ENCODE measurements at regions not wholly inside any gene's neighbourhood (a gene's known extent, or its start where the extent isn't known, plus 50 kb on each side); places are given as distances from the start of the nearest gene placed in this dataset.

DNA sequence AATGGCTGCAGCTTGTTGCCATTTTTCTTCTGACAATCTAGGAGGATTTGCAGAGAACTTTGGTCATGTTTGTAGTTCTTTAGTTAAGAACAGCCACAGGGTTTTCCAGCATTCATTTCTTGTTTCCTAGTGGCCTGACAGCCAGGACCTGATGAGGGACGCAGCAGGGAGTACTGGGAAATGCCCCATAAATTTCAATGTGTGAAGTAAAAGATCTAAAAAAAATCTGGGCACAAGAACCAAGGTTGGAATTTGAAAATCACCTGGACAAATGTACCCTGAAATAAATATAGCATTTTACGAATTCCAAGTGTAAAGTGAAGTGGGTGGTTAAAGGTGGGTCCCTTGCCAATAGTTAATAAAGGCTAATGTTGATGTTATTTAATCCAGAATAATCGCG lies 195.0 kb downstream of the ZIC1 start:
- no peak for DNase-seq

DNA sequence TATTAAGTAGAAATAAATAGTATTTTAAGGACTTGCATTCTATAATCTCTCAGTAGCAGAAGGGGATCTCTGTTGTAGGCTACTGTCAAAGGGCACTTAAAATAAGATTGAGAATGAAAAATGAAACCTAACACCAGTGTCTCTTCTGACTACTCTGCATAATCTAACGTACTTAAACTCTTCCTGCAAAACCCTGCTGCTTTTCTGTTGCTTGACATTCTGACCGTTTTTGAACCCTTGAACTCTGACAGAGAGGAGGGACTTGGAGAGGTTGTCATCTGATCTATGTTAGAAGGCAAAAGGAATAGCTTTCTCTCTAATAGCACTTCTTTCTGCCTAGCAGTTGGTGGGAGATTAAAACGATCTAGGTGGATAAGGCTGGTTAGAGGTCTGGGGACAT lies 204.6 kb downstream of the ZIC1 start:
- DNase-seq: no peak

DNA sequence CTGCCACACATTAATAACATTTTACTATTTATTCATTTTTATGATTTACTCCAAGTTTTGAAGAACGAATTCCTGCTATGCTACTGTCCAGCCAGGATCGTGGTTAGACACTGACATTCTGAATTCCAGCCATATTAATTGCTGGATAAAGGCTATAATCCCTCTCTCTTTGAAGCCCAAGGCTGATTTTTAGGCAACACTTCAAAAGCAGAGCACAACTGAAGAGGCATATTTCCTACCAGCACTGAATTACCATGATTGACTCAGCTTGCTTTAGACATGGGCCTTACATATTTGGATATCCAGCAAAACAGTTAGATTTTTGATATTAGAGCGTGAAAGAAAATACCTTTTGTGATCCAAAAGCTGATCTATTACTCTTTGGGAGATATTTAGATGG lies 205.0 kb downstream of the ZIC1 start:
- no peak for DNase-seq

DNA sequence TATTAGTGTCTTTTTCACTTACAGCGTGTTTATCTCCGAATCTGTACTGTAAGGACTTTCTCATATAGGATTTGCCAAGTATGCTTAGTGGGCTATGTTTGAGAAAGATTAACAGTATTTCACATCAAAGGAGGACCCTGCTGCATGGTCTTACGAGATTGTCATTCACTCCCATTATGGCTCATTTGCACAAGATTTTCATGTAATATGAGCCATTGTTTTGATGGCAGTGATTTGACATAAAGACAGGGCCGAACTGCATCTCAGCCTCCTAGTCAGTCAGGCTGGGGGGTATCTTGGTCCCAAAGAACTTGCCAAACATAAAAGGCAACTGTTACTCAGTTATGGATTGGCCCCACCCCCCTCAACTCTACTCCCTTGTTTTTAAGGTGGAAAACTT lies 205.9 kb downstream of the ZIC1 start:
- no peak for DNase-seq

DNA sequence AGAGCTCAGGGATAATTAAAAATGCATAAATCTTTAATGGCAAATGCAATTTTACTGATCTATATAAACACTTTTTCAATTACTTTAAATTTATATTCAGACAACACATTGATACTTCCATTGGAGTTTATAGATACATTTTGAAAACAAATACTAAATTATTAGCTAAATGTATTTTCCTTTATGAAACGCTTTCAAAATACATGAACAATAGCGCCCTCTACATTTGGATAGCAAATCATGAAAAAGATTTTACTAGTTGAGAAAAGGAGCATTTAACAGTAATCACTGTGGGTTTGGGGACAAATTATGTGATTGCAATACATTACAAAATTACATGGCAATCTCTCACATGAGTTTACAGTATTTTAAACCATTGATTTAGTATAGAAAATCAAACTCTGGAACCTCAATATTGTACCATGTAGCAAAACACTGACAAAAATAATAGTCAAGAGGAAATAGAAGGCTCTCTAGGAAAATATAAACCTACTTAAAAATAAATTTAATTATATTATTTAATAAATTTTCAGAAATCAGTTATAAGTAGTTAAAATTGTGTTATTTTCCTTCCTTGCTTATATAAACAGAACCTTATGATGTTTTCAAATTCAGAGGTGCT lies 207.9 kb downstream of the ZIC1 start:
- DNase-seq: peak in 1 of 2 donors; percentile 48

DNA sequence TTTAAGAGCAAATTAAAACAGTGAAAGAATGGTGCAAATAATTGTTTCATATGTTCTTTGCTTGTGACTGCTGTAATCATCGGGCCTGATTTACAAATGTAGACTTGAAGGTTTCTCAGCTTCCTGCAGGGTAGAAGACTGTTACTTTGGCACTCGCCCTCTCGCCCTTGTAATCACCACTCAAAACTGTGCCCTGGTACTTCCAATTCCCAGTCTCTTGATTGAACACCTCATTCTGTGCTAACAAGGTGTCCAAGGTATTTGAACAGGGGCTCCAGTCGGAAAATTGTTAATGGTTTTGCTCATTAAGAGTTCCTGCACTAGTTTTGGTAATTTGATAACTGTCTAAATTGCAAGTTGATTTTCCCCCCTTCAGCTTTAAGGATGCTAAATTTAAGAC lies 209.5 kb downstream of the ZIC1 start:
- DNase-seq: no peak

DNA sequence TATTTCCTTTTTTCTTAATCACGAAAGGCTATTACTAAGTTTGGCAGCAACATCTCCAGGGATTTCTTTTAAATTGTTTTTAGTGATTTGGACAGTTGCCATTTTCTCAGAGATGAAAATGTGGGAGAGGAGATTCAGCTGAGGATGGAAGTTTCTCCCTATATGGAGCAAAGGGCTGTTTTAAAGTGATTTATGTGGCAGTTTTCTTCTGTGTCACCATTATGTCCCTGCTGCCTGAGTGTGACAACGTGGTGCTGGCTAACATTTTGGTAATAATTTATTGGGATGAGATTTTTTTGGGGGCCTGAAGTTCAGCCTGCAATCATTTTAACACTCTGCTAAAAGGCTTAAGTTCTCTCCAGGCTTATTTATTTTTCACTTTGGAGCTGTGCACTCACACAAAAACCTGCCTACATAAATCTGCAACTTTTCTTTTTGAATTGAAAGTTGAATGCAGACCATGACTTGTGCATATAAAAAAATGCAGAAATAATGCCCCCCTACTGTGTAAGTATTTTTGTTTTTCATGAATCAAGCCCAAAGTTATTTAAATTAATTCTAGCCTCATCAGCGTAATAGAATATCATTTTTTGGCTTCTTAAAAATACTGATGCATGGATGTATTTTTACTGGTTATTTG lies 210.9 kb downstream of the ZIC1 start:
- no peak for DNase-seq

DNA sequence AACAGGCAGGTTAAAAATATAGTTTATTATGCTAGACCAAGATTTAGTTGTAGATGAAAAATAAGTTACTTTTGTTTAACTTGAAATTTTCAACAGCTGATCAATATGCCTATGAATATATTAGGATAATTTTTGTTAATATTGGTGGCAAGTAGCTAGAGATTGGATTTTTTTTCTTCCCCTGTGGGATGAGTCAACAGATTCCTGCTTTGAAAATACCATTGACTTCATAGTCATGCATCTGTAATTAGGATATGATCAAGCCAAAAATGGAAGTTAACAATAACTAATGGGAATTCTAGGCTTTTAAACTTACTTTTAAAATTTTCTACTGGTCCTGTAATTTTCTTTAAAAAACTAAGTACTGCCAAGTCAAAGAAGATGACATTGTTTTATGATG lies 211.7 kb downstream of the ZIC1 start:
- DNase-seq: no peak

DNA sequence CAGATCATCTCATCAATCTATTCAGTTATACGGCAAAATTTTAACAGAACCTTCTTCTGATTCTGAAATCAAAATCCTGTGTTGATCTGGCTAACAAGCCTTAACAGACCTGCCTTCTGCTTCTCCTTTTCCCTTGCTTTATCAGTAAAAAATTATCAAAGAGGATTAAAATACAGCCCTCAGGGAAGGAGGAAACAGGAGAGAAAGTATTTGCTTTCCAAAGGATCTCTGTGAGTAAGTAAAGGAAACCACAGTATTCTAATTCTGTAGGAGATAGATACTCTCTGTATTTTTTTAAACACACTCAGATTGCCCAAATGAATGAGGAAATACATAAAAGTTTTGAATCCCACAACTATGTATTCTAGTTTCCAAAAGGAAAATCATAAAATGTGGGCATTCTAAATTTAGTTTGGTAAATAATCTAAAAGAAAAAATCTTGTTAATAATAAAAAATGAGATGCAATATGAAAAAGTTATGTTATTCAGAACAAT lies 221.8 kb downstream of the ZIC1 start:
- no peak for DNase-seq

DNA sequence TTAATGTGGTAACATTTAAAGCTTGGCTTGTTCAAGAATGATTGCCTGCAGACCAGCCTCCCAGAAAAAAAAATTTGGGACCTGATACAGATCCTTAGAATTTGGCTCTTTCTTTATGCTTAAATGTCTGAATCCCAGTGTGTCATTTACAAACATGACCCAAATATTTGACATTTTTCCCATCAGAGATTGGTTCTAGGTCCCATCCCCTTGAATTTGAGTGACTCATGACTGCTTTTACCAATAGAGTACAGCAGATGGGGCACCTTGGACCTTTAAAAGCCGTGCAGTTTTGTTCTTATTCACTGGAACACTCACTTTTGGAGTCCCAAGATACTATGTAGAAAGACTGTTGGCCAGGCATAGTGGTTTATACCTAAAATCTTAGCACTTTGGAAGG lies 231.6 kb downstream of the ZIC1 start:
- DNase-seq: no peak

DNA sequence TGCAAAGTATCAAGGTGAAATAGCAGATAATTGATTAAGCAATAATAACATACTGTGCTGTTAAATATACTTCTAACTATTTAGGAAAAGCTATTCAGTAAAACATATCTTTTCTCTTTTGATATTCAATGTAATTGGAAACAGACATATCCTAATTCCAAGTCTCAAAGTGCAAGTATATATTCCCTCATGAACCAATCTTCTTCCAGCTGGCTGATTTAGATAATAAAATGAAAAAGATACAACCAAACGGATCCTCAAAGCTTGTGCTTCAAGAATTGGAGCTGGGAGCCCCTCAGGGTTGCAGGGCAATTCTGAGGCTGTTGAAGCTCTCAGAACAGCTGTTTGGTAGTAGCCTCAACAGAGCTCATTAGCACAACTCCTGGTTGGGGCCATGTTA lies 236.6 kb downstream of the ZIC1 start:
- no peak for DNase-seq

DNA sequence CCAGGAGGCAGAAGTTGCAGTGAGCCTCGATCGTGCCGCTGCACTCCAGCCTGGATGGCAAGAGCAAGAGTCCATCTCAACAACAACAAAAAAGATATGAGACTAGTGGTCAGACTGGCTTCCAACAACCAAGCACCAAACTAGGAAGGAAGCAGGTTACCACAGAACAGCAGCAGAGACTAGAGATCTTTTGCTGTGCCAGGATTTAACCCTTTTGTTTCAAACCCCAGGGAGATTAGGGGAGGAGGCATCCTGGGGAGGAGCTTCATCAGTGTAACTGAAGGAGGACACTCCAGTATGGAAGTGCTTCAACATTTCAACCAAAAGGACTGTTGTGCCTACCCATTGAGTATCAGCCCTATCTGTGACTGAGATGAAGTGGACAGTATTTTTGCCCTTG lies 240.3 kb downstream of the ZIC1 start:
- no peak for DNase-seq

DNA sequence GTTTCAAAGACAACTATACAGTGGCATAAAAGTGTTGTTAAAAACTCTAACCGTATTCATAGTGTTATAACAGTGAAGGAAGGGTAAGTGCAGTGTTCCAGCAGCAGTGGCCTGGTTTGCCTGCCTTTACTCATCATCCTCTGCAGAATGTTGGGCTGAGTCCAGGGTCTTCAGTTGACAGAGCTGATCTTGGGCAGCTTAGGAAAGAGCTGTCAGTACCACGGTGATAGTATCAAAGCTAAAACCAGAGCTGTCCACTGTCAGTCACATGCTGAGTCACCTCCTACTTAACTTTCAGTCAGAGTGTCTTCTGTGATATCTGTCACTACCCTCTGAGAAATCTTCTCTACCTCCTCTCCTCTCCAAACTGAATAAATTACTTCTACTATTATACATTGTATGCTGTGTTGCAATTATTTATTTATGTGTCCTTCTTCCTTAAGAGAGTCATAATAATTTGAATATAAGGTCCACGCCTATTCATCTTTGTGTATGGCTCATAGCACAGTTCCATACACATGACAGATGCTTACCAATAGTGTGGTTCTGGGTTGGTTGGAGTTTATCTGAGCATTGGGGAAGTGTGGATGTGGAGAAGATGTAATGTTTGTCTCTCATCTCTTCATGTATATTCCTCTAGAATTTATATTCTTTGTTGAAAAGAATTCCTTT lies 242.1 kb downstream of the ZIC1 start:
- DNase-seq: no peak

DNA sequence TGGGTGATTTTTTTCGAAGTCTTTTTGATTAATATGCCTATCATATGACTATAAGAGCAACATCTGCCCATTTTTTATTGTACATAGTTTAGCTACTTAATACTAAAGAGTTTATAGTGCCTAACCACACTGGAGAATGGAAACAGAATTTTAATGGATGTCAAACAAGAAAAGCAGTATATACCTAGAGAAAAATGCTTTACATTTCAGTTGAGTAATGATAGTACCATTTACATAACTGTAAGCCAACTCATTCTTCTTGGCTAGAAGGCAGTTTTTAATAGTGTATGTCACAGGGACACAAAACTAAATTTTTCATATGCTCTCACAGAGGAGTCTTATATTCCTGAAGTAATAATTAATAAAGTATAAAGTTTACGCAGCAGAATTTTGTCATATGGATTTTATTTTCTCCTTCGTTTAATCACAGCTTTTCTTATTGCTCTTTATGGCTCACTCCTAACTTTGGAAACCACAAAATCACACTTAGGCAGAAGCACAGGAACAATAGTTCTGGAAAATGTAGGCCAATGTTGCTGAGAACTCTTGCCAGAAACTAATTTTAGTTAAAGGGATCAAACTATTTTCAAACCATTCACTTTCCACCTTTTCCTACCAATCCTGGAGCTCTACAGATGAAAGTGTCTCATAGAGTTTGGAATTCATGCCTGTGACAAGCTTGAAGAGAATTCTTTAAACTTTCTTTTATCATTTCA lies 243.6 kb downstream of the ZIC1 start:
- DNase-seq: no peak

DNA sequence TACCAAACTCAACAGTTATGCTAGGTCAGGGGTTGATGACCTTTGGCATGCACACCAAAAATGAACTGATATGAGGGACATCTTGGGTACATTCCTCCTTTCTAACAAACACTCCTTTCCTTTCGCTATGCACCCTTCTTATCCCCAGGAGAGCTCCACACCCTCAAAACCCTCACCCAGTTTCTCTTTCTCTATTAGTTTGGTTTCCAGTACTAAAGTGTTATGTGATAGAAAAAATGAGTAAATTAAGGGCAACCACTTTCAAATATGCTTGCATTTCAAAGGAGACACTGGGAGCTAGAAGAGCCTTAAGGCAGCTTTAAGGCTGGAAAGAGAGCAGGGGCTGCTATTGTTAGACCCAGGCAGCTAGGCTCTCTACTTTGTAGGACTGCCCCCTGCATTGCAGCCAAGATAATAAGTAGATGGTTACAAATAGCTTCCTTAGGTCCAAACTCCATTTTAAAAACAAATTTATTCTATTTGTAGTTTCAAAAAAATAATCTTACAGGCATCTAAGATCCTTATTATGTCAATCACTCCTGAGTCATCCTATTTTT lies 244.3 kb downstream of the ZIC1 start:
- no peak for DNase-seq

DNA sequence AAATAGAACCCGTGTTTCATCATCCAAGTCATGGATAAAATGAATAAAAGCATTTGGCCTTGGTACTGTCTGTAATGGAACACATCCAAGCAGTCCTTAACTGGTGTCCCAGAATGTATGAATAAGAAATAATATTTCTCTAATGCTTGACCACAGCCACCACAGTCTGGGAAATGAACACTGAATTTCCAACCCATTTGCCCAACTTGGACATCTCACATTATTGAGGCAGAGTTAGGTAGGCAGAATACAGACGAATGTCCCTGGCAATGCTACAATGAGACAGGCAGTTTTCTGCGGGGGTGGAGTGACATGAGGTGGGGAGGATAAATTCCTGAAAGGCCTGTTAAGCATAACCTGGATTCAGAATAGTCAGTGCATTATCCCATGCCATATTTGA lies 245.7 kb downstream of the ZIC1 start:
- no peak for DNase-seq

DNA sequence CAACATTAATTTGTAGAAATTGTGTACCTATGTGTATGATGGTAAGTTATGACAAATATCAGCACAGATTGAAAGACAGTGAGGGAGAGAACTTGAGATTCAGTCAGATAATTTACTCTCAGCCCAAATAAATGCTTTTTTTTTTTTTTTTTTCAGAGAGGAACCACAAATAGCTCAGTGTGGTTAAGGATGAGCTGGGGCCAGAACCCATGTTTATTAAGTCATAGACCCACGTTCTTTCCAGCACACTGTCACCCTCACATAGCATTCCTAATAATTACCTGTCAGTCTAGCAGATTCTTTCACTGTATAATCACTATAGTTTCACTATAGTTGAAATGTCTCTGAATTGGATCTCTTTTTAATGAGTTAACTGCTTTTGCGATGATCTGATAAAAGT lies 246.1 kb downstream of the ZIC1 start:
- no peak for DNase-seq

DNA sequence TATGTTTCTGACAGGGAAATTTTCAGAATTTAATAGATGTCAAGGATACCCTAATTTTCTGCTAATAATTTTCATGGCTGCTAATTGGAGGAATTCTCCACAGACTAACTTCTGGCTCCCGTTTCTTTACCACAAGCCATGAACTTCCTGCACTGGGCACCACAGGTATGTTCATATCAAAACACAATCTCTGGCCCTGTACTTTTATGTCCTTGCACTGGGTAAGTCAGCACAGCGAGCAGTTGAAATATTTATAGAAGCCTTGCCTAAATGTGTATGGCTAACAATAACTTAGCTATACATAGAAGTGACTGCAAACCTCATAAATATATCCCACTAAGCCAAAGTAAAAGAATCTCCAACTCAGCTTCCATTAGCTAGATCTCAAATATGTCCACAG lies 246.9 kb downstream of the ZIC1 start:
- no peak for DNase-seq

DNA sequence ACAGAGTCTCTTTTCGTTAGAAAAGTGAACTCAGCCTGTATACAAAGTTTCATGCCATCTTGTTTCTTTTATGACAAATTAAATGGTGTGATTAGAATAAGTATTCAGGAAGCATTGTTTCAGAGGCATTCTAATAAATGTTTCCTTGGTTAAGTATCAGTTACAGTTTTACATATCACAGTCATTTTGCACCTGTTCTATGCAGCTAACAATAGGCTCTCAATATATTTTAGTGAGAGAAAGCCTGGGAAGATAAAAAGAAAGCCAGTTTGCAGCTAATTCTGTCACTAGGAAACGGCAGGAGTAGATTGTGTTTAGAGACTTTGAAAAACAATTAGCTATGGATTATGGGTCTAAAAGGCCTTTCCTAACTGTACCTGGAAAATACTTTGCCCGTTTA lies 252.8 kb downstream of the ZIC1 start:
- DNase-seq: no peak

DNA sequence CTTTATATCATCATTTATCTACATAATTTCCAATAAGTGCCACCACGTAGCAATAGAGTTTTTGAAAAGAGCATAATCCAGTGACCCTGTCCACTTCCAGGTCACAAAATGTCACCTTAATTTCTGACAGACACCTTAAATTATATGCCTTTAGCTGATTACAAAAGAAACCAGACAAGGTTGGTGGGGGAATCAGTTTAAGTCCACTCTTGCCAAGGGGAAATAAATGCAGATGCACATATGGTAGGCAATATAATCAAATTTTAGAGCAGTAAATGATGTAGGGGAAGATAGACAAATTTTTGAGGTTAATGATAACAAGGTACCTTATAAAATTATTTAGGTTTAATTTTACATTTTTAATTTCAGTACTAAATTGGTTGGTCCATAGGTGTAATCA lies 253.5 kb downstream of the ZIC1 start:
- no peak for DNase-seq

DNA sequence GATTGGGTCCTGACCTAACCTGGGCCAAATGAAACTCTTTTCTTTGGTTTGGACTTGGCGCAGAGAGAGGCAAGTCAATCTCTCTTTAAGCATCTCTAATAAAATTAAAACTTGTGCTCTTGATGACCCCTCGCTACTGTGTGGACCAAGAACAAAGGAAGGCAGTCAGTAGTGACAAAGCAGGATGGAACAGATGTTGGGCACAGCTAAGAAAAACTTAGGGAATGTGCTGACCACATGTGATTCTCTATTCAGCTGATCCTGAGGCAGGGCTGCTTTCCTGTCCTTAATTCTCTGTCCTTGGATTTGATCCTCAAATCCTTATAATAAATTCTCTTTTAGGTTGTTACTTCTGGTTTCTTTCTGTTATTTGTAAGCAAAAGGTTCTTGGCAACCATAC lies 259.9 kb downstream of the ZIC1 start:
- DNase-seq: no peak

DNA sequence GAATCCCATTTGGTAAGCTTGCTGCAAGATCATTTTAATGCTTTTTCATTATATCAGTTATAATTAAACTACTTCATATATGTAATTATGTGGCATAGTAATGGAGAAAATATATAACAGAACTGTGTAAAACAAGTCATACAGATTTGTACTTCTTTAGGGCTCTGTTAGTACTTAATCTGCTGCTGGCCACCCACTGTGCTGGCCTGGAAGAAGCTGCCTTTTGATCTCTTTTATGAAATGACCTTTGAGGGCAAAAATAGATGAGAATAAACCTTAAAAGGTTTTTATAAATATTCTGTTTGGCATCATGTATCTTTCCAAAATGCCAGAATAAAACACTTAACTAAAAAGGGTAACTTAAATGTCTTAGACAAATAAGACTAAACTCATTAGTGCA lies 262.9 kb downstream of the ZIC1 start:
- DNase-seq: no peak

DNA sequence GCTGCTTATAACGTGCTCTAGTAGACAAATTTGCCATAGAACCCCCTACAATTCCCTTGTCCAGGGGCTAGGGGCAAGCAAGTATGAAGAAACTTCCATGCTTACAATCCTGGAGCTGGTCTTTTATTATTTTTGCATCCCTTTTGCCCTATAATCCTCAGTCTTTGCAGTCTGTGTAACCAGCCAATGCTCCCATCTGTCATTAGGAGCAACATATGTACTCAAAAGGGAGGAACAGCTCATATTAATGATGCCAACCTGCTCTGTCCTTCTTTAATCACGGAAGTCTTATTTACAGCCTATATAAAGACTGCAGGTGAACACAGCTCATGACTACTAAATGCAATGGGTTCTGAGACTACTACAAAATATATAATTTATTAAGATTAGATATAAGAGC lies 263.3 kb downstream of the ZIC1 start:
- no peak for DNase-seq

DNA sequence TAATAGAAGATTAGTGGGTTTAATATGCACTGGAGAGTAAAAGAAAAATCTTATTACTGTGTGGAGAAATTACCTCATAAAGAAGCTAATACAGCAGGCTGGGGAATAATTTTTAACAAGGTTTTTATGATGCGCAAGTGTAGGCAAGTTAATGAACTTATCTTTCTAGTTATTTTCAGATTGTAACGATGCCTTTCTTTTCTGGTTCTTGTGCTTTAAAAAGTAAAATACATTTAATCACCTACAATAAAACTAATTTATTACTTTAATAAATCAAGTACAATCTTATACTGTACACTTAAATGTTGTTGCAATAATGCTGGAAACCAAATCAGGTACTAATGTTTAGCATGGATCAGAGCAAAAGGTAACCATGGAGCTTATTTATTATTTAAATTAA lies 266.6 kb downstream of the ZIC1 start:
- DNase-seq: no peak

Measured in hippocampal formation (tissue), 2 donors.